WTC11 (cell line): ENCODE measurements at regions not wholly inside any gene's neighbourhood (a gene's known extent, or its start where the extent isn't known, plus 50 kb on each side); places are given as distances from the start of the nearest gene placed in this dataset.

Experiments used
- CTCF ChIP-seq: fragments of 200-600 bp; IDR thresholded peaks from 2 replicates; pipeline ENCODE4 v1.8.0; 2022; ENCODE audit warnings: antibody characterized with exemption
- E2F4 ChIP-seq: sonication (generic); formaldehyde crosslinking; IDR thresholded peaks from 2 replicates; pipeline ENCODE4 v1.8.1; 2022; ENCODE audit warnings: low read depth, mild to moderate bottlenecking, moderate library complexity, missing genetic modification reagents, borderline replicate concordance
- ELF4 ChIP-seq: sonication (generic); formaldehyde crosslinking; IDR thresholded peaks from 2 replicates; pipeline ENCODE4 v1.8.1; 2022; ENCODE audit warnings: low read depth, mild to moderate bottlenecking, moderate library complexity, missing genetic modification reagents
- EMX1 ChIP-seq: fragments of 250-450 bp; sonication (Bioruptor Pico); IDR thresholded peaks from 2 replicates; pipeline ENCODE4 v1.8.0; 2021; ENCODE audit warnings: mild to moderate bottlenecking
- FOXK1 ChIP-seq: sonication (generic); formaldehyde crosslinking; IDR thresholded peaks from 2 replicates; pipeline ENCODE4 v1.8.0; 2022; ENCODE audit warnings: mild to moderate bottlenecking, moderate library complexity, missing genetic modification reagents
- JUN ChIP-seq: sonication (generic); formaldehyde crosslinking; IDR thresholded peaks from 2 replicates; pipeline ENCODE4 v1.8.0; 2023; ENCODE audit warnings: mild to moderate bottlenecking, missing genetic modification reagents
- MAX ChIP-seq: sonication (generic); formaldehyde crosslinking; IDR thresholded peaks from 2 replicates; pipeline ENCODE4 v1.8.0; 2022; ENCODE audit warnings: mild to moderate bottlenecking, missing genetic modification reagents

- no peak for TF ChIP-seq CTCF
- TF ChIP-seq MAX, result no peak
- no peak for TF ChIP-seq ELF4 (CRISPR knock-in tag)
- no peak for TF ChIP-seq E2F4
- TF ChIP-seq FOXK1 (CRISPR knock-in tag), result no peak
- TF ChIP-seq JUN (CRISPR knock-in tag), result no peak
- no peak for TF ChIP-seq EMX1
Observed at GRCh38 chr7:47672271-47672791, 90.4 kb upstream of the TNS3 start.
